Tibial nerve (tissue), 3 donors: ENCODE measurements at regions not wholly inside any gene's neighbourhood (a gene's known extent, or its start where the extent isn't known, plus 50 kb on each side); places are given as distances from the start of the nearest gene placed in this dataset.

ENCODE experiments used
- CTCF ChIP-seq, 5 experiments: fragments of 200-600 bp in 3 of 5; fragments of 450-650 bp in 2 of 5; sonication (generic) in 3 of 5; IDR thresholded peaks; one replicate each; pipeline ENCODE4 v1.5.1; 2016 to 2019; ENCODE audit warnings: antibody characterized with exemption in 5 of 5, mild to moderate bottlenecking in 3 of 5, moderate library complexity in 2 of 5
- POLR2A ChIP-seq, 2 donors: fragments of 450-650 bp; IDR thresholded peaks; one replicate each; pipeline ENCODE4 v1.6.1; 2017; ENCODE audit warnings: antibody characterized with exemption in 2 of 2, mild to moderate bottlenecking in 2 of 2, moderate library complexity in 2 of 2

GRCh38 chr10:29846881-29847280, 212.1 kb upstream of the SVIL start:
- TF ChIP-seq POLR2A (IDR thresholded peaks at IDR 0.05) (no peak), CTCF (IDR thresholded peaks at IDR 0.05) (no peak)
